Glutamatergic neuron (in vitro differentiated cells): ENCODE measurements at regions not wholly inside any gene's neighbourhood (a gene's known extent, or its start where the extent isn't known, plus 50 kb on each side); places are given as distances from the start of the nearest gene placed in this dataset.

Source experiments
- DNase-seq: peaks from one replicate; pipeline ENCODE4 v3.0.0; 2022
- H3K27ac Mint-ChIP-seq: one replicate; pipeline ENCODE4 v1.8.0; 2020; ENCODE audit warnings: mild to moderate bottlenecking, mixed read lengths, inconsistent platforms; ENCODE audit not compliant: unreplicated experiment
- H3K27me3 Mint-ChIP-seq: one replicate; pipeline ENCODE4 v1.8.0; 2020; ENCODE audit warnings: mild to moderate bottlenecking, moderate library complexity, mixed read lengths, inconsistent platforms; ENCODE audit not compliant: unreplicated experiment
- H3K36me3 Mint-ChIP-seq: one replicate; pipeline ENCODE4 v1.8.0; 2020; ENCODE audit warnings: mild to moderate bottlenecking, mixed read lengths, inconsistent platforms; ENCODE audit not compliant: unreplicated experiment
- H3K4me1 Mint-ChIP-seq: one replicate; pipeline ENCODE4 v1.8.0; 2020; ENCODE audit warnings: mild to moderate bottlenecking, low read depth, mixed read lengths, inconsistent platforms; ENCODE audit not compliant: unreplicated experiment
- H3K4me3 Mint-ChIP-seq: one replicate; pipeline ENCODE4 v1.8.0; 2020; ENCODE audit warnings: mild to moderate bottlenecking, mixed read lengths, inconsistent platforms; ENCODE audit not compliant: unreplicated experiment
- H3K9me3 Mint-ChIP-seq: one replicate; pipeline ENCODE4 v1.8.0; 2020; ENCODE audit warnings: mild to moderate bottlenecking, moderate library complexity, mixed read lengths, inconsistent platforms; ENCODE audit not compliant: unreplicated experiment
- CTCF ChIP-seq: fragments of 200-600 bp; sonication (generic); IDR thresholded peaks from one replicate; pipeline ENCODE4 v1.5.0; 2021; ENCODE audit not compliant: partially characterized antibody, unreplicated experiment

DNA sequence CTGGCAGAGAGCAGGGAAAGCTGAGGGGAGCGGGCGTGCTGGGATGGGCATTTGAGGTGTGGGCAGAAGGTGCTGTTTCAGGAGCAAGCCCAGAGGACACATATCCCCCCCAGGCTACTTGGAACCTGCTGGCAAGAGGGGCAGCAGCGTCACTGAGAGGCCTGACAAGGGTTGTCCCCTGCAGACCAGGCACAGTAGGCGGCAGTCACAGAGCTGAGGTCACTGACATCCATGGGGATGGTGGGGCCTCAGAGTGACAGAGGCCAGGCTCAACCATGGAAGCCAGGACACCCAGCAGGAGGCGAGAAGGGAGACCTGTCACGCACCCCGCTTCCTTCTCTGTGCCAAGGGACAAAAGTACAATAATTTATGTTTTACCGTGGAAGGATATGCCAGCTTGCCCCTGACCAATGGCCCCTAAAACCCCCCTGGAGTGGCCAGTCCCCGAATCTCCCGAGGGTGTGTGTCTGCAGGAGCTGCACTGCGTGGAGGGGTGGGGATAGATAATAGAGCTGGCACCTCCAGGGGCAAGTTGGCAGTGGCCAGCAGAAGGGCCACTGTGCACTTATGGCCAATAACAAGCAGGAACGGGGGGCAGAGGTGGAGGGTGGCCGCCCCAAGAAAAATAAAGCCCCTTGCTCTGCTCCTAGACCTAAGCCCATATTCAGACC is 86.3 kb upstream of the SLC66A3 start:
- peaks cover 9% of the 10 kb centered on the region for H3K9me3 Mint-ChIP-seq
- H3K4me3 Mint-ChIP-seq: no peak overlapping the region
- no peak for TF ChIP-seq CTCF
- H3K4me1 Mint-ChIP-seq: peaks cover 4% of the 10 kb centered on the region
- peaks cover 3% of the 10 kb centered on the region for H3K27me3 Mint-ChIP-seq
- no peaks in the 10 kb centered on the region for H3K36me3 Mint-ChIP-seq
- no peak overlapping the region for H3K27ac Mint-ChIP-seq
- DNase-seq: no peak

DNA sequence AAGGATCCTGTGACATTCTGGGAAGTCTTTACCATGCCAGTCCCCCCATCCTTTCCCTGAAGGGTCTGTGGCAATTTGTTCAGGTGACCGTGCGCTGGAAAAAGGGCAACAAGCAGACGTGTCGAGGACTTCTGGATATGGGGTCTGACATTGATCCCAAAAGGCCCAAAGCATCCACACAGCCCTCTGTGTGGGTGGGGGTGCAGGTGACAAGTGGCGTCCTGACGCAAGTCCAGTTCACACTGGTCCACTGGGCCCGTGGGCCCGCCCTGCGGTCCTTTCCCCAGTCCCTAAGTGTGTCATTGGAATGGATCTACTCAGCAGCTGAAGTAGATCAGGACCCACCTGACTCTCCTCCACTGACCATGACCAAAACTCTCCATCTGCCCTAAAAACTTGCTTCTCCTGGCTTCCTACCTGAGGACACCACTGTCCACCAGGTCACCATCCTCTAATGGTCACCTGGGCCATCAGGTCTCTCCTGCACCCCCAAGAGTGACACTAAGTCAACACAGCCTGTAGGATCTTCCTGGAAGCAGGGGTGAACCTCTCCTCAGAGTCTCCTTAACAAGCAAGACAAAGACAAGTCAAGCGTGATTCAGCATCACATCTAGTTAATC is 85.6 kb upstream of the SLC66A3 start:
- peaks cover 3% of the 10 kb centered on the region for H3K27me3 Mint-ChIP-seq
- TF ChIP-seq CTCF: no peak
- H3K27ac Mint-ChIP-seq: no peak overlapping the region
- H3K36me3 Mint-ChIP-seq: no peaks in the 10 kb centered on the region
- H3K9me3 Mint-ChIP-seq: peaks cover 9% of the 10 kb centered on the region
- no peak for DNase-seq
- no peak overlapping the region for H3K4me3 Mint-ChIP-seq
- H3K4me1 Mint-ChIP-seq: peaks cover 4% of the 10 kb centered on the region

- DNase-seq: no peak
- no peak overlapping the region for H3K27ac Mint-ChIP-seq
- no peak for TF ChIP-seq CTCF
- H3K4me1 Mint-ChIP-seq: peaks cover 4% of the 10 kb centered on the region
- no peaks in the 10 kb centered on the region for H3K36me3 Mint-ChIP-seq
- H3K27me3 Mint-ChIP-seq: peaks cover 3% of the 10 kb centered on the region
- H3K9me3 Mint-ChIP-seq: peaks cover 9% of the 10 kb centered on the region
- H3K4me3 Mint-ChIP-seq: no peak overlapping the region
Observed at GRCh38 chr2:11071211-11071610, 84.1 kb upstream of the SLC66A3 start.

DNA sequence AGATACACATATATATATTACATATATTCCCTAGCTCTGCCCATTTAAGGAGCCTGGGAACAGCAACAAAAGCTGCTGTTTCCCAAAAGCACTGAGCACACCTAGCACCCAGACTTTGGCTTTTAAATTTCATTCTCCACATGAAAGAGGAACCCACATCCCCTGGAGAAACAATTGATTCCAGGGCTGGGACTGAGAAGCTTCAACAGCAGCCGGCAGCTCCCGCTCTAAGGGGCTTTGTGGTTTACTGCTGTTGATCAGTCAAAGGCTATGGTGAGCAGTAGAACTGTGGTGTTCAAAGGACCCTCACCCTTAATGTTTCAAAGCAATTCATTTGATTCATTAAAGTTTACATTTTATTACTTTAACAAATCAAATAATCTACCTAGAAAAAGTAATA is 83.3 kb upstream of the SLC66A3 start:
- H3K27me3 Mint-ChIP-seq: peaks cover 3% of the 10 kb centered on the region
- no peak overlapping the region for H3K4me3 Mint-ChIP-seq
- no peak for TF ChIP-seq CTCF
- no peaks in the 10 kb centered on the region for H3K36me3 Mint-ChIP-seq
- no peak for DNase-seq
- no peak overlapping the region for H3K27ac Mint-ChIP-seq
- H3K9me3 Mint-ChIP-seq: peaks cover 9% of the 10 kb centered on the region
- peaks cover 4% of the 10 kb centered on the region for H3K4me1 Mint-ChIP-seq

DNA sequence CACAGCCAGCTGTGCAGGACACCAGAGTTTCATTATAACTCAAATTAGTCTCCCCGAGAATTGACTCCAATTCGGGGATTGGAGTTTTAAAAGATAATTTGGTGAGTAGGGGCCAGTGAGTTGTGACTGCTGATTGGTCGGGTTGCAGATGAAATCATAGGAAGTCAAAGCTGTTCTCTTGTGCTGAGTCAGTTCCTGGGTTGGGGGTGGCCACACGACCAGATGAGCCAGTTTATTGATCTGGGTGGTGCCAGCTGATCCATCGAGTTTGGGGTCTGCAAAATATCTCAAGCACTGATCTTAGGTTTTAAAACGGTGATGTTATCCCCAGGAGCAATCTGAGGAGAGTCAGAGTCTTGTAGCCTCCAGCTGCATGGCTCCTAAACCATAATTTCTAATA is 82.7 kb upstream of the SLC66A3 start:
- no peak for TF ChIP-seq CTCF
- H3K4me3 Mint-ChIP-seq: no peak overlapping the region
- peaks cover 6% of the 10 kb centered on the region for H3K4me1 Mint-ChIP-seq
- H3K9me3 Mint-ChIP-seq: peaks cover 9% of the 10 kb centered on the region
- peaks cover 3% of the 10 kb centered on the region for H3K27me3 Mint-ChIP-seq
- no peak for DNase-seq
- no peaks in the 10 kb centered on the region for H3K36me3 Mint-ChIP-seq
- H3K27ac Mint-ChIP-seq: no peak overlapping the region
